ENCODE measurements at regions not wholly inside any gene's neighbourhood (a gene's known extent, or its start where the extent isn't known, plus 50 kb on each side); places are given as distances from the start of the nearest gene placed in this dataset.
"Not testable (repeated sequence)": the region's sequence is repeated elsewhere in the genome, so short reads cannot be mapped to it uniquely, and the experiment has no call there.

DNA sequence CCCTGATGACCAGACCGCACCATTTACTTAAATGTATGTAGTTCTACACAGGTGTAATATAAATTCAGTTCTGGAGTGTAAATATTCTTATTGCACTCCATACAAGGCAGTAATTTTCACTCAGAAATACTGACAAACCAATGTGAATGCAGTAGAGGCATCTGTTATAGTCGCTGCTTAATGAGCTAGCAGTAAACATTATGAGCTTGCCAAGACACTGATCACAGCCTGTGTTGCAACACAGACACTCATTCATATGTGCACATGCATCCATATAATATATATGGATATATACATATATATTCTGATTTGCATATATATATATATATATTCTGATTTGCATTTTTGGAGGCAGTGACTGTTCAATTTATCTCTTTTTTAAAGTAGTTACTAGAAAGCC, 435.1 kb upstream of the ST8SIA4 start:
- no peaks in the 10 kb centered on the region for H3K27me3 Mint-ChIP-seq (ENCODE audit: insufficient read depth)
- TF ChIP-seq, protein P1, sequence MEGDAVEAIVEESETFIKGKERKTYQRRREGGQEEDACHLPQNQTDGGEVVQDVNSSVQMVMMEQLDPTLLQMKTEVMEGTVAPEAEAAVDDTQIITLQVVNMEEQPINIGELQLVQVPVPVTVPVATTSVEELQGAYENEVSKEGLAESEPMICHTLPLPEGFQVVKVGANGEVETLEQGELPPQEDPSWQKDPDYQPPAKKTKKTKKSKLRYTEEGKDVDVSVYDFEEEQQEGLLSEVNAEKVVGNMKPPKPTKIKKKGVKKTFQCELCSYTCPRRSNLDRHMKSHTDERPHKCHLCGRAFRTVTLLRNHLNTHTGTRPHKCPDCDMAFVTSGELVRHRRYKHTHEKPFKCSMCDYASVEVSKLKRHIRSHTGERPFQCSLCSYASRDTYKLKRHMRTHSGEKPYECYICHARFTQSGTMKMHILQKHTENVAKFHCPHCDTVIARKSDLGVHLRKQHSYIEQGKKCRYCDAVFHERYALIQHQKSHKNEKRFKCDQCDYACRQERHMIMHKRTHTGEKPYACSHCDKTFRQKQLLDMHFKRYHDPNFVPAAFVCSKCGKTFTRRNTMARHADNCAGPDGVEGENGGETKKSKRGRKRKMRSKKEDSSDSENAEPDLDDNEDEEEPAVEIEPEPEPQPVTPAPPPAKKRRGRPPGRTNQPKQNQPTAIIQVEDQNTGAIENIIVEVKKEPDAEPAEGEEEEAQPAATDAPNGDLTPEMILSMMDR (IDR thresholded peaks at IDR 0.05) = no peak
- peaks cover 23% of the 10 kb centered on the region for H3K9me3 Mint-ChIP-seq
- H3K36me3 Mint-ChIP-seq (ENCODE audit: low read depth) = no peaks in the 10 kb centered on the region
- H3K4me1 Mint-ChIP-seq (ENCODE audit: low read depth) = no peaks in the 10 kb centered on the region
- no peak overlapping the region for H3K4me3 Mint-ChIP-seq
- no peak for DNase-seq
- no peak overlapping the region for H3K27ac Mint-ChIP-seq

- Mint-ChIP-seq H3K4me1 (ENCODE audit: low read depth) (no peaks in the 10 kb centered on the region), H3K36me3 (ENCODE audit: low read depth) (no peaks in the 10 kb centered on the region), H3K27me3 (ENCODE audit: insufficient read depth) (no peaks in the 10 kb centered on the region), H3K27ac (no peak overlapping the region), H3K9me3 (peaks cover 36% of the 10 kb centered on the region), H3K4me3 (no peak overlapping the region)
- TF ChIP-seq, protein P1 (IDR thresholded peaks at IDR 0.05) = no peak
- no peak for DNase-seq
Measured at GRCh38 chr5:101327816-101328215, 424.7 kb upstream of the ST8SIA4 start.

DNA sequence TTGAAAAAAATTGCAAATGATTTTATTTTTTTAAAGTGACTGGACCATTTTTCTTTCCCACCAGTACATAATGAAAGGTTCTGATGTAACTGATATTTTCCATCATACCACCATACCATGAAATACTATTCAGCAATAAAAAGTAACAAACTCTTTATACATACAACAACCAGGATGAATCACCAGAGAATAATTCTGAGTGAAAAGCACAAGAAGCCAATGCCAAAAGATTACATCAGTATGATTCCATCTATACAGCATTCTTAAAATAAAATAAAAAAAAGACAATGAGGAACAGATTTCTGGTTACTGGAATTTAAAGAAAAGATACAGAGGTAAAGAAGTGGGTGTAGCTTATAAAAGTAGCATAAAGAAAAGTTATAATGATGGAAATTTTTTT, 423.7 kb upstream of the ST8SIA4 start:
- TF ChIP-seq, protein P1 (IDR thresholded peaks at IDR 0.05) = no peak
- no peaks in the 10 kb centered on the region for H3K4me1 Mint-ChIP-seq (ENCODE audit: low read depth)
- DNase-seq = no peak
- H3K36me3 Mint-ChIP-seq (ENCODE audit: low read depth) = no peaks in the 10 kb centered on the region
- H3K27ac Mint-ChIP-seq = no peak overlapping the region
- H3K27me3 Mint-ChIP-seq (ENCODE audit: insufficient read depth) = no peaks in the 10 kb centered on the region
- H3K9me3 Mint-ChIP-seq = peaks cover 33% of the 10 kb centered on the region
- H3K4me3 Mint-ChIP-seq = no peak overlapping the region

GRCh38 chr5:101316401-101316800, 413.3 kb upstream of the ST8SIA4 start:
- not testable (repeated sequence) for H3K4me1 Mint-ChIP-seq (ENCODE audit: low read depth); DNase-seq; H3K4me3 Mint-ChIP-seq; H3K9me3 Mint-ChIP-seq; H3K27me3 Mint-ChIP-seq (ENCODE audit: insufficient read depth); H3K27ac Mint-ChIP-seq; H3K36me3 Mint-ChIP-seq (ENCODE audit: low read depth)

GRCh38 chr5:101306391-101307137, 403.5 kb upstream of the ST8SIA4 start:
- TF ChIP-seq, protein P1 (IDR thresholded peaks at IDR 0.05) = no peak
- H3K9me3 Mint-ChIP-seq = peaks cover 18% of the 10 kb centered on the region; the same call in 1 of the 2 replicates
- no peaks in the 10 kb centered on the region for H3K36me3 Mint-ChIP-seq (ENCODE audit: low read depth)
- no peaks in the 10 kb centered on the region for H3K27me3 Mint-ChIP-seq (ENCODE audit: insufficient read depth)
- H3K4me1 Mint-ChIP-seq (ENCODE audit: low read depth) = no peaks in the 10 kb centered on the region
- H3K27ac Mint-ChIP-seq = no peak overlapping the region
- no peak overlapping the region for H3K4me3 Mint-ChIP-seq
- no peak for DNase-seq

- Mint-ChIP-seq H3K9me3 (peaks cover 21% of the 10 kb centered on the region), H3K36me3 (ENCODE audit: low read depth) (no peaks in the 10 kb centered on the region), H3K27ac (no peak overlapping the region)
Measured at GRCh38 chr5:101296477-101296876, 393.4 kb upstream of the ST8SIA4 start.

More at GRCh38 chr5:101296477-101296876, 393.4 kb upstream of the ST8SIA4 start:
- TF ChIP-seq, protein P1 (IDR thresholded peaks at IDR 0.05) = no peak
- Mint-ChIP-seq H3K4me1 (ENCODE audit: low read depth) (no peaks in the 10 kb centered on the region), H3K27me3 (ENCODE audit: insufficient read depth) (no peaks in the 10 kb centered on the region), H3K4me3 (no peak overlapping the region)
- DNase-seq = no peak
